Activated CD4-positive, alpha-beta T cell treated with anti-CD3 and anti-CD28 coated beads for 36 hours (primary cell): ENCODE measurements at regions not wholly inside any gene's neighbourhood (a gene's known extent, or its start where the extent isn't known, plus 50 kb on each side); places are given as distances from the start of the nearest gene placed in this dataset.
"Not testable (repeated sequence)": the region's sequence is repeated elsewhere in the genome, so short reads cannot be mapped to it uniquely, and the experiment has no call there.

Experiments
- ATAC-seq: fragments of 200-7000 bp; cut with Tn5 transposase; one replicate; pipeline ENCODE4 v1.10.0; 2021; ENCODE audit warnings: mild to moderate bottlenecking, moderate library complexity
- CTCF ChIA-PET: fragments of 350-600 bp; sonication (Branson Sonifier 250); formaldehyde crosslinking; loops from one replicate; lab custom pipeline; 2021; ENCODE audit warnings: antibody characterized with exemption; lab: Charles Lee
- POLR2A ChIA-PET: fragments of 350-600 bp; sonication (Branson Sonifier 250); formaldehyde crosslinking; loops from one replicate; lab custom pipeline; 2021; ENCODE audit warnings: antibody characterized with exemption, inconsistent platforms; lab: Charles Lee
- DNase-seq: peaks from one replicate; pipeline ENCODE4 v3.0.0-alpha.2; 2020
- H3K27ac Mint-ChIP-seq: one replicate; pipeline ENCODE4 v1.8.0; 2021; ENCODE audit warnings: mixed read lengths
- H3K27me3 Mint-ChIP-seq: one replicate; pipeline ENCODE4 v1.8.0; 2021; ENCODE audit warnings: mixed read lengths
- H3K36me3 Mint-ChIP-seq: one replicate; pipeline ENCODE4 v1.8.0; 2021; ENCODE audit warnings: low read depth, mixed read lengths
- H3K4me1 Mint-ChIP-seq: one replicate; pipeline ENCODE4 v1.8.0; 2021; ENCODE audit warnings: mixed read lengths
- H3K4me3 Mint-ChIP-seq: one replicate; pipeline ENCODE4 v1.8.0; 2021; ENCODE audit warnings: mild to moderate bottlenecking, moderate library complexity, mixed read lengths
- H3K9me3 Mint-ChIP-seq: one replicate; pipeline ENCODE4 v1.8.0; 2021; ENCODE audit warnings: low read depth, mixed read lengths
- intact Hi-C, 2 experiments: fragments of 100-400 bp; cut with DNase I in 1 of 2; cut with micrococcal nuclease in 1 of 2; formaldehyde crosslinking; loops; one replicate each; pipeline versions ENCODE4 v1.14.2 to v1.15.1; 2022 to 2024; cut with DNase I, micrococcal nuclease

- no peak for DNase-seq
- peaks cover 4% of the 10 kb centered on the region for H3K9me3 Mint-ChIP-seq
- intact Hi-C loops: no loop called here
- H3K4me3 Mint-ChIP-seq: no peak overlapping the region
- H3K27me3 Mint-ChIP-seq: no peaks in the 10 kb centered on the region
- no peaks in the 10 kb centered on the region for H3K36me3 Mint-ChIP-seq
- ATAC-seq: no peak
- H3K27ac Mint-ChIP-seq: no peak overlapping the region
- CTCF ChIA-PET: interaction anchor here (0.7 kb wide), 1 partner anchor 53 kb away, joined by 3 read pairs; no protein-coding TSS in a partner anchor
- H3K4me1 Mint-ChIP-seq: no peaks in the 10 kb centered on the region
- POLR2A ChIA-PET: no interaction called here
Observed at GRCh38 chr10:121325490-121326231, 272.6 kb downstream of the FGFR2 start.

DNA sequence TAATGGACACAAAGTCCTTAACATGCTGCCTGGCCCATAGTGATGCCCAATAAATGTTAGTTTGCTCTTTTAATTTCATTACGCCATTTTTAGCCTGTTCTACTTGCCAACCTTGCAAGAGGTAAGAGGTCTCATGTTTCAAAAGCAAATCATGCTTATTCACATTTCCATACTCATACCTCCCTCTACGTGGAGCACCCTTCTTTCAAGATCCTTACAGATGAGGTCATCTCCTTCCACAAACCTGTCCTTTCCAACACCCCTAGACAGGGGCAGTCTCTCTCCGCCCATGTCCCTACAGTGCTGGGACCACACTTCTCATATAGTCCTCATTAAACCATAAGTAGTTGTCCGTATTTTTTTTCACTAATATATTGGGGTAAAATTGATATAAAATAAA, 271.3 kb downstream of the FGFR2 start:
- intact Hi-C loops: no loop called here
- H3K27me3 Mint-ChIP-seq: peaks cover 2% of the 10 kb centered on the region
- no peaks in the 10 kb centered on the region for H3K36me3 Mint-ChIP-seq
- DNase-seq (no peak), ATAC-seq (no peak)
- H3K4me1 Mint-ChIP-seq: no peaks in the 10 kb centered on the region
- H3K9me3 Mint-ChIP-seq: peaks cover 4% of the 10 kb centered on the region
- ChIA-PET CTCF (no interaction called here), POLR2A (no interaction called here)
- H3K4me3 Mint-ChIP-seq: no peak overlapping the region
- no peak overlapping the region for H3K27ac Mint-ChIP-seq

DNA sequence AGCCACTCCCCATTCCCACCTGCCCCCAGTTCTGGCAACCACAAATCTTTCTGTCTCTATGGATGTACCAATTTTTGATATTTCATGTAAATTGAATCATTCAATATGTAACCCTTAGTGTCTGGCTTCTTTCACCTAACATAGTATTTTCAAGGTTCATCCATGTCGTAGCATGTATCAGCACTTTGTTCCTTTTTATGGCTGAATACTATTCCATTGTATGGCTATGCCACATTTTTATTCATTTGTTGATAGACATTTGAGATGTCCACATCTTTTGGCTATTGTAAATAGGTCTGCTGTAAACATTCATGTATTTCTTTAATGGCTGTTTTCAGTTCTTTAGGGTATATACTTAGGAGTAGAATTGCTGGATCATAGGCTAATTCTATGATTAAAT, 270.5 kb downstream of the FGFR2 start:
- ATAC-seq (no peak), DNase-seq (no peak)
- intact Hi-C loops: no loop called here
- Mint-ChIP-seq H3K9me3 (peaks cover 4% of the 10 kb centered on the region), H3K27me3 (peaks cover 2% of the 10 kb centered on the region), H3K36me3 (no peaks in the 10 kb centered on the region), H3K4me1 (no peaks in the 10 kb centered on the region), H3K27ac (no peak overlapping the region), H3K4me3 (no peak overlapping the region)
- ChIA-PET POLR2A (no interaction called here), CTCF (interaction anchor here (0.6 kb wide), 1 partner anchor 281 kb away, joined by 3 read pairs; no protein-coding TSS in a partner anchor)

- intact Hi-C loops, H3K36me3 Mint-ChIP-seq: not testable (repeated sequence)
Observed at GRCh38 chr10:121329631-121330030, 268.6 kb downstream of the FGFR2 start.

GRCh38 chr10:121330563-121330962, 267.7 kb downstream of the FGFR2 start:
- ChIA-PET POLR2A (no interaction called here), CTCF (no interaction called here)
- Mint-ChIP-seq H3K9me3 (peaks cover 4% of the 10 kb centered on the region), H3K27me3 (peaks cover 2% of the 10 kb centered on the region), H3K4me3 (no peak overlapping the region), H3K4me1 (no peaks in the 10 kb centered on the region), H3K27ac (no peak overlapping the region), H3K36me3 (no peaks in the 10 kb centered on the region)
- DNase-seq (no peak), ATAC-seq (no peak)
- intact Hi-C loops: no loop called here

More at GRCh38 chr10:121329631-121330030, 268.6 kb downstream of the FGFR2 start:
- H3K4me3 Mint-ChIP-seq, CTCF ChIA-PET, DNase-seq, H3K9me3 Mint-ChIP-seq, ATAC-seq, H3K27ac Mint-ChIP-seq, H3K27me3 Mint-ChIP-seq, POLR2A ChIA-PET, H3K4me1 Mint-ChIP-seq: not testable (repeated sequence)

GRCh38 chr10:121332353-121332752, 265.9 kb downstream of the FGFR2 start:
- ChIA-PET POLR2A (no interaction called here), CTCF (no interaction called here)
- Mint-ChIP-seq H3K4me3 (no peak overlapping the region), H3K9me3 (peaks cover 1% of the 10 kb centered on the region), H3K27ac (no peak overlapping the region), H3K27me3 (peaks cover 5% of the 10 kb centered on the region), H3K36me3 (no peaks in the 10 kb centered on the region), H3K4me1 (no peaks in the 10 kb centered on the region)
- no peak for DNase-seq
- ATAC-seq: no peak
- intact Hi-C loops: no loop called here

DNA sequence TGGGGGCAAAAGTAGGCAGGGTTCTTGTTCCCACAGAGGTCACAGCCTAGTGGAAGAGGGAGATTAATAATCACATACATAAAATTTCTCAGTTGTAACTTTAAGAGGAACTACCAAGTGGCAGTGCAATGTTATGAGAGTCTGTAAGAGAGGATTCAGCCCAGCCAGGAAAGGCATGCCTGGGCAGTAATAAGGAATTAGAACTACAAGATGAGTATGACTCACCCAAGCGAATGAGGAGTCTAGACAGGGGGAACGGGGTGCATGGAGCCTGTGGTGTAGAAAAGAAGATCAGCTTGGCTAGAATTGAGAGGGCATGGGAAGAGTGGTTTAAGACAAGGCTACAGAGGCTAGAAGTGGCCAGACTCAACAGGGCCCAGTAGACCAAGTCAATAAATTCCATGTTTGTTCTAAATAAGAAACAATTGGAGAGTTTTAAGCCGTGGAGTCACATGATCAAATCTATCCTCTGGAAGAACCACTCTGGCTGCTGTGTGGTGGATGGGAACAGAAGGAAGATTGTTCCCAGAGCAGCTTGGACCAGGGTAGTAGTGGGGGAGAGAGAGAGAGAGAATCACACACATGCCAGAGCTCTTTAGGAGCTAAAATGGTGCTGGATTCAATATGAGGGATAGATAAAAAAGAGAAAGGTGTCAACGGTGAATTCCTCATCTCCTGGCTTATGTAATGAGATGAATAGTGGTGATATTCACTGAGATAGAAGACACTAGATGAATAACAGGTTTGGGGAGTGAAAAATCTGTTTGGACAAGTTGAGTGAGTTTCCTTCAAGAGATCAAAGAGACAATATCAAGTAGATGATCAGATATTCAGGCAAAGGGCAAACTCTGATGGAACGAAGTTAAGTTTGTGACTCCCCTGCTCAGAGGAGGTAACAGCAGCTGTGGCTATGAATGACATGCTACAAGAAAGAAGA, 265.1 kb downstream of the FGFR2 start:
- H3K4me1 Mint-ChIP-seq: no peaks in the 10 kb centered on the region
- no peak for DNase-seq
- no peak for ATAC-seq
- intact Hi-C loops: no loop called here
- ChIA-PET CTCF (no interaction called here), POLR2A (no interaction called here)
- no peaks in the 10 kb centered on the region for H3K9me3 Mint-ChIP-seq
- H3K27ac Mint-ChIP-seq: no peak overlapping the region
- peaks cover 5% of the 10 kb centered on the region for H3K27me3 Mint-ChIP-seq
- H3K4me3 Mint-ChIP-seq: no peak overlapping the region
- no peaks in the 10 kb centered on the region for H3K36me3 Mint-ChIP-seq

- DNase-seq (no peak), ATAC-seq (no peak)
- no peaks in the 10 kb centered on the region for H3K4me1 Mint-ChIP-seq
- CTCF ChIA-PET: no interaction called here
- H3K9me3 Mint-ChIP-seq: no peaks in the 10 kb centered on the region
- intact Hi-C loops: no loop called here
- no peaks in the 10 kb centered on the region for H3K36me3 Mint-ChIP-seq
- no peak overlapping the region for H3K4me3 Mint-ChIP-seq
- POLR2A ChIA-PET: no interaction called here
- peaks cover 5% of the 10 kb centered on the region for H3K27me3 Mint-ChIP-seq
- H3K27ac Mint-ChIP-seq: no peak overlapping the region
Observed at GRCh38 chr10:121335386-121335925, 262.8 kb downstream of the FGFR2 start.

GRCh38 chr10:121337427-121337826, 260.8 kb downstream of the FGFR2 start:
- ChIA-PET POLR2A (no interaction called here), CTCF (no interaction called here)
- Mint-ChIP-seq H3K27ac (no peak overlapping the region), H3K4me1 (no peaks in the 10 kb centered on the region), H3K4me3 (no peak overlapping the region), H3K36me3 (no peaks in the 10 kb centered on the region), H3K27me3 (peaks cover 4% of the 10 kb centered on the region), H3K9me3 (no peaks in the 10 kb centered on the region)
- no peak for DNase-seq
- intact Hi-C loops: no loop called here
- no peak for ATAC-seq

- H3K4me3 Mint-ChIP-seq: no peak overlapping the region
- peaks cover 3% of the 10 kb centered on the region for H3K9me3 Mint-ChIP-seq
- intact Hi-C loops: no loop called here
- CTCF ChIA-PET: interaction anchor here (0.6 to 1.5 kb wide), 2 partner anchors 28 to 241 kb away, joined by 3 to 4 read pairs; no protein-coding TSS in a partner anchor
- ATAC-seq (no peak), DNase-seq (no peak)
- POLR2A ChIA-PET: no interaction called here
- H3K27me3 Mint-ChIP-seq: peaks cover 6% of the 10 kb centered on the region
- H3K27ac Mint-ChIP-seq: no peak overlapping the region
- H3K36me3 Mint-ChIP-seq: no peaks in the 10 kb centered on the region
- no peaks in the 10 kb centered on the region for H3K4me1 Mint-ChIP-seq
Observed at GRCh38 chr10:121338206-121338980, 259.9 kb downstream of the FGFR2 start.

- intact Hi-C loops: no loop called here
- no peak overlapping the region for H3K27ac Mint-ChIP-seq
Observed at GRCh38 chr10:121339114-121339513, 259.1 kb downstream of the FGFR2 start.

More at GRCh38 chr10:121339114-121339513, 259.1 kb downstream of the FGFR2 start:
- Mint-ChIP-seq H3K4me1 (no peaks in the 10 kb centered on the region), H3K9me3 (peaks cover 3% of the 10 kb centered on the region), H3K4me3 (no peak overlapping the region), H3K27me3 (peaks cover 6% of the 10 kb centered on the region), H3K36me3 (no peaks in the 10 kb centered on the region)
- CTCF ChIA-PET: interaction anchor here (1.5 kb wide), 1 partner anchor 29 kb away, joined by 3 read pairs; no protein-coding TSS in a partner anchor
- DNase-seq (no peak), ATAC-seq (no peak)
- POLR2A ChIA-PET: no interaction called here
